ENCODE measurements at regions not wholly inside any gene's neighbourhood (a gene's known extent, or its start where the extent isn't known, plus 50 kb on each side); places are given as distances from the start of the nearest gene placed in this dataset.
"Not testable (repeated sequence)": the region's sequence is repeated elsewhere in the genome, so short reads cannot be mapped to it uniquely, and the experiment has no call there.

GRCh38 chr3:21923156-21923555, 172.1 kb upstream of the ZNF385D start:
- not testable (repeated sequence) for H2AK5ac ChIP-seq (ENCODE audit: low read length); H4K91ac ChIP-seq (ENCODE audit: low read depth, low read length); H3K4me3 ChIP-seq (ENCODE audit: low read depth, low read length); H2AFZ ChIP-seq (ENCODE audit: insufficient read depth, low read length, poor library complexity); H3K27ac ChIP-seq (ENCODE audit: low read depth, low read length); H2BK120ac ChIP-seq (ENCODE audit: insufficient read depth, low read length, poor library complexity); H3K9me3 ChIP-seq (ENCODE audit: insufficient read depth, low read depth, low read length); H3K27me3 ChIP-seq (ENCODE audit: insufficient read depth, low read length); H3K36me3 ChIP-seq (ENCODE audit: control insufficient read depth in 1 of 2, insufficient read depth in 2 of 2, low read length in 2 of 2); H3K9ac ChIP-seq (ENCODE audit: low read length); H3K4me1 ChIP-seq (ENCODE audit: control insufficient read depth in 1 of 2, insufficient read depth in 2 of 2, low read length in 2 of 2); H2BK12ac ChIP-seq (ENCODE audit: low read length); DNase-seq; H4K8ac ChIP-seq (ENCODE audit: low read depth, low read length); H3K4me2 ChIP-seq (ENCODE audit: low read length); H4K12ac ChIP-seq (ENCODE audit: low read depth, low read length); H2BK5ac ChIP-seq (ENCODE audit: low read depth, low read length, poor library complexity); H3K79me2 ChIP-seq (ENCODE audit: control insufficient read depth, insufficient read depth, low read length, poor library complexity); H3K18ac ChIP-seq (ENCODE audit: low read length); H3K4ac ChIP-seq (ENCODE audit: low read depth, low read length); H3K79me1 ChIP-seq (ENCODE audit: low read length); H3K23ac ChIP-seq (ENCODE audit: low read length); H3K14ac ChIP-seq (ENCODE audit: low read length)
- no CpG with 5 or more reads among the region's 1 CpG for WGBS (ENCODE audit: extremely low coverage, insufficient coverage, insufficient read length)

GRCh38 chr3:21927261-21927660, 176.3 kb upstream of the ZNF385D start:
- H3K9ac ChIP-seq (ENCODE audit: low read length) = no peak overlapping the region

DNA sequence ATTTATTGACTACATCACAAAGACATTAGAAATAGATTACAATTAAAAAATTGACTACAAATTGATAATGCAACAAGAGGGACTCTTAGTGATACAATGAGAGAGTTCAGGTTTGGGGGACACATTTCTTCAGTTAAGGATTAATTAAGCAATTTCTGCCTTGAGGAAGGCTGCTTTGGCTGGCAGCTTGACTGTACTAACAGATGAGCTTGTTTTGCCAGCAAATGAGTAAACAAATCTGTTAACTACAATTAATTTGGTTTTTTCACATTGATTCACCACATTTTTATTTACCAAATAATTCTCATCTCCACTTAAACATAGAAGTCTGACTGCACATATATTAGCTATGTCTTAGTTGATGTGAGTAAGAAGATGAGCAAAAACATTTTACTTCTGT, 183.6 kb upstream of the ZNF385D start:
- no peak for DNase-seq
- no peak overlapping the region for H4K12ac ChIP-seq (ENCODE audit: low read depth, low read length)

More at GRCh38 chr3:21927261-21927660, 176.3 kb upstream of the ZNF385D start:
- Histone ChIP-seq H3K4me1 (ENCODE audit: control insufficient read depth in 1 of 2, insufficient read depth in 2 of 2, low read length in 2 of 2) (no peaks in the 10 kb centered on the region), H4K12ac (ENCODE audit: low read depth, low read length) (no peak overlapping the region), H3K4me2 (ENCODE audit: low read length) (no peak overlapping the region), H3K27me3 (ENCODE audit: insufficient read depth, low read length) (no peaks in the 10 kb centered on the region), H3K27ac (ENCODE audit: low read depth, low read length) (no peak overlapping the region), H2BK120ac (ENCODE audit: insufficient read depth, low read length, poor library complexity) (no peak overlapping the region), H3K18ac (ENCODE audit: low read length) (no peak overlapping the region), H4K8ac (ENCODE audit: low read depth, low read length) (no peak overlapping the region), H3K79me2 (ENCODE audit: control insufficient read depth, insufficient read depth, low read length, poor library complexity) (no peaks in the 10 kb centered on the region), H3K4me3 (ENCODE audit: low read depth, low read length) (no peak overlapping the region), H3K79me1 (ENCODE audit: low read length) (no peaks in the 10 kb centered on the region), H2AFZ (ENCODE audit: insufficient read depth, low read length, poor library complexity) (no peak overlapping the region), H3K14ac (ENCODE audit: low read length) (no peak overlapping the region), H2BK5ac (ENCODE audit: low read depth, low read length, poor library complexity) (no peak overlapping the region), H3K36me3 (ENCODE audit: control insufficient read depth in 1 of 2, insufficient read depth in 2 of 2, low read length in 2 of 2) (no peaks in the 10 kb centered on the region), H3K9me3 (ENCODE audit: insufficient read depth, low read depth, low read length) (no peaks in the 10 kb centered on the region), H2AK5ac (ENCODE audit: low read length) (no peak overlapping the region), H3K23ac (ENCODE audit: low read length) (no peak overlapping the region), H4K91ac (ENCODE audit: low read depth, low read length) (no peak overlapping the region), H3K4ac (ENCODE audit: low read depth, low read length) (no peak overlapping the region), H2BK12ac (ENCODE audit: low read length) (no peak overlapping the region)
- no CpG with 5 or more reads among the region's 3 CpGs for WGBS (ENCODE audit: extremely low coverage, insufficient coverage, insufficient read length)
- no peak for DNase-seq

GRCh38 chr3:21936207-21936606, 185.2 kb upstream of the ZNF385D start:
- no peak overlapping the region for H2BK5ac ChIP-seq (ENCODE audit: low read depth, low read length, poor library complexity)
- H3K4ac ChIP-seq (ENCODE audit: low read depth, low read length) = no peak overlapping the region
- H3K27ac ChIP-seq (ENCODE audit: low read depth, low read length) = no peak overlapping the region
- no peaks in the 10 kb centered on the region for H3K79me1 ChIP-seq (ENCODE audit: low read length)
- no peak overlapping the region for H3K14ac ChIP-seq (ENCODE audit: low read length)
- H3K27me3 ChIP-seq (ENCODE audit: insufficient read depth, low read length) = no peaks in the 10 kb centered on the region
- H4K8ac ChIP-seq (ENCODE audit: low read depth, low read length) = no peak overlapping the region
- no peak overlapping the region for H3K9ac ChIP-seq (ENCODE audit: low read length)
- H2AK5ac ChIP-seq (ENCODE audit: low read length) = no peak overlapping the region
- no peak overlapping the region for H3K4me3 ChIP-seq (ENCODE audit: low read depth, low read length)
- no peaks in the 10 kb centered on the region for H3K4me1 ChIP-seq (ENCODE audit: control insufficient read depth in 1 of 2, insufficient read depth in 2 of 2, low read length in 2 of 2)
- no peak overlapping the region for H2AFZ ChIP-seq (ENCODE audit: insufficient read depth, low read length, poor library complexity)
- WGBS (ENCODE audit: extremely low coverage, insufficient coverage, insufficient read length) = no CpG with 5 or more reads among the region's 2 CpGs
- H3K79me2 ChIP-seq (ENCODE audit: control insufficient read depth, insufficient read depth, low read length, poor library complexity) = no peaks in the 10 kb centered on the region
- no peaks in the 10 kb centered on the region for H3K36me3 ChIP-seq (ENCODE audit: control insufficient read depth in 1 of 2, insufficient read depth in 2 of 2, low read length in 2 of 2)
- no peak overlapping the region for H4K12ac ChIP-seq (ENCODE audit: low read depth, low read length)
- no peak overlapping the region for H2BK12ac ChIP-seq (ENCODE audit: low read length)
- H3K18ac ChIP-seq (ENCODE audit: low read length) = no peak overlapping the region
- no peak overlapping the region for H3K4me2 ChIP-seq (ENCODE audit: low read length)
- H3K9me3 ChIP-seq (ENCODE audit: insufficient read depth, low read depth, low read length) = no peaks in the 10 kb centered on the region
- H3K23ac ChIP-seq (ENCODE audit: low read length) = no peak overlapping the region
- DNase-seq = no peak
- no peak overlapping the region for H2BK120ac ChIP-seq (ENCODE audit: insufficient read depth, low read length, poor library complexity)
- H4K91ac ChIP-seq (ENCODE audit: low read depth, low read length) = no peak overlapping the region

More for the DNA sequence above, 183.6 kb upstream of the ZNF385D start:
- no peaks in the 10 kb centered on the region for H3K79me2 ChIP-seq (ENCODE audit: control insufficient read depth, insufficient read depth, low read length, poor library complexity)
- no peaks in the 10 kb centered on the region for H3K79me1 ChIP-seq (ENCODE audit: low read length)
- H3K4ac ChIP-seq (ENCODE audit: low read depth, low read length) = no peak overlapping the region
- no peaks in the 10 kb centered on the region for H3K4me1 ChIP-seq (ENCODE audit: control insufficient read depth in 1 of 2, insufficient read depth in 2 of 2, low read length in 2 of 2)
- H2BK12ac ChIP-seq (ENCODE audit: low read length) = no peak overlapping the region
- H3K23ac ChIP-seq (ENCODE audit: low read length) = no peak overlapping the region
- H4K91ac ChIP-seq (ENCODE audit: low read depth, low read length) = no peak overlapping the region
- no peak overlapping the region for H3K27ac ChIP-seq (ENCODE audit: low read depth, low read length)
- no peak overlapping the region for H3K4me3 ChIP-seq (ENCODE audit: low read depth, low read length)
- no peak overlapping the region for H2BK120ac ChIP-seq (ENCODE audit: insufficient read depth, low read length, poor library complexity)
- no peak overlapping the region for H3K14ac ChIP-seq (ENCODE audit: low read length)
- no peak overlapping the region for H3K9ac ChIP-seq (ENCODE audit: low read length)
- no peak overlapping the region for H2AFZ ChIP-seq (ENCODE audit: insufficient read depth, low read length, poor library complexity)
- H3K9me3 ChIP-seq (ENCODE audit: insufficient read depth, low read depth, low read length) = no peaks in the 10 kb centered on the region
- H2AK5ac ChIP-seq (ENCODE audit: low read length) = no peak overlapping the region
- no peak overlapping the region for H3K4me2 ChIP-seq (ENCODE audit: low read length)
- H4K8ac ChIP-seq (ENCODE audit: low read depth, low read length) = no peak overlapping the region
- no peak overlapping the region for H2BK5ac ChIP-seq (ENCODE audit: low read depth, low read length, poor library complexity)
- no peak overlapping the region for H3K18ac ChIP-seq (ENCODE audit: low read length)
- no peaks in the 10 kb centered on the region for H3K36me3 ChIP-seq (ENCODE audit: control insufficient read depth in 1 of 2, insufficient read depth in 2 of 2, low read length in 2 of 2)
- no peaks in the 10 kb centered on the region for H3K27me3 ChIP-seq (ENCODE audit: insufficient read depth, low read length)
